ENCODE measurements at regions not wholly inside any gene's neighbourhood (a gene's known extent, or its start where the extent isn't known, plus 50 kb on each side); places are given as distances from the start of the nearest gene placed in this dataset.

- TF ChIP-seq CTCF (IDR thresholded peaks at IDR 0.05) (no peak), POLR2A (IDR thresholded peaks at IDR 0.05) (no peak), POLR2AphosphoS5 (IDR thresholded peaks at IDR 0.05; ENCODE audit: insufficient read depth in 1 of 2, low read depth in 1 of 2) (no peak)
These were observed 54.1 kb upstream of the TAMM41 start for GRCh38 chr3:11900824-11901223.
